Neutrophil (primary cell): ENCODE measurements at regions not wholly inside any gene's neighbourhood (a gene's known extent, or its start where the extent isn't known, plus 50 kb on each side); places are given as distances from the start of the nearest gene placed in this dataset.

Experiments used
- H3K27ac ChIP-seq: fragments of 200-600 bp; sonication (generic); 2 replicates; pipeline ENCODE4 v1.5.1; 2016; ENCODE audit warnings: mild to moderate bottlenecking, moderate library complexity
- H3K27me3 ChIP-seq: fragments of 200-600 bp; sonication (generic); 2 replicates; pipeline ENCODE4 v1.6.0; 2016; ENCODE audit warnings: mild to moderate bottlenecking
- H3K36me3 ChIP-seq: fragments of 200-600 bp; sonication (generic); 2 replicates; pipeline ENCODE4 v1.5.1; 2017
- H3K4me1 ChIP-seq, 2 experiments: fragments of 200-600 bp in 1 of 2; sonication (generic) in 1 of 2; 1 replicate in 1 of 2; 2 replicates in 1 of 2; pipeline versions ENCODE4 v1.5.1 to v1.6.1; 2013 to 2016; ENCODE audit warnings: low read depth in 1 of 2, low read length in 1 of 2, mild to moderate bottlenecking in 1 of 2, moderate library complexity in 1 of 2; ENCODE audit not compliant: control insufficient read depth in 1 of 2, insufficient read depth in 1 of 2
- H3K4me3 ChIP-seq, 2 experiments: fragments of 200-600 bp in 1 of 2; sonication (generic) in 1 of 2; 1 replicate in 1 of 2; 2 replicates in 1 of 2; pipeline ENCODE4 v1.5.1; 2013 to 2016; ENCODE audit warnings: low read depth in 1 of 2, low read length in 1 of 2, mild to moderate bottlenecking in 1 of 2, moderate library complexity in 1 of 2
- H3K9me3 ChIP-seq: fragments of 200-600 bp; sonication (generic); 2 replicates; pipeline ENCODE4 v1.5.1; 2016
- CTCF ChIP-seq: fragments of 200-600 bp; sonication (generic); IDR thresholded peaks from 2 replicates; pipeline ENCODE4 v1.5.1; 2016; ENCODE audit warnings: antibody characterized with exemption

GRCh38 chr3:103684904-103685303 is 1250.1 kb downstream of the ZPLD1 start:
- Histone ChIP-seq H3K9me3 (no peaks in the 10 kb centered on the region), H3K27me3 (no peaks in the 10 kb centered on the region), H3K27ac (no peak overlapping the region), H3K4me1 (no peaks in the 10 kb centered on the region), H3K36me3 (no peaks in the 10 kb centered on the region), H3K4me3 (no peak overlapping the region)
- no peak for TF ChIP-seq CTCF

- Histone ChIP-seq H3K27me3 (no peaks in the 10 kb centered on the region), H3K4me3 (no peak overlapping the region), H3K27ac (no peak overlapping the region), H3K36me3 (no peaks in the 10 kb centered on the region), H3K4me1 (no peaks in the 10 kb centered on the region), H3K9me3 (no peaks in the 10 kb centered on the region)
- TF ChIP-seq CTCF: no peak
Measured at GRCh38 chr3:103685939-103686338, 1251.1 kb downstream of the ZPLD1 start.

- H3K27ac ChIP-seq: no peak overlapping the region
- no peaks in the 10 kb centered on the region for H3K27me3 ChIP-seq
- H3K9me3 ChIP-seq: no peaks in the 10 kb centered on the region
- no peaks in the 10 kb centered on the region for H3K4me1 ChIP-seq
- TF ChIP-seq CTCF: no peak
- no peak overlapping the region for H3K4me3 ChIP-seq
- H3K36me3 ChIP-seq: no peaks in the 10 kb centered on the region
Measured at GRCh38 chr3:103690536-103690935, 1255.7 kb downstream of the ZPLD1 start.

- no peak for TF ChIP-seq CTCF
- H3K27me3 ChIP-seq: no peaks in the 10 kb centered on the region
- H3K36me3 ChIP-seq: no peaks in the 10 kb centered on the region
Measured at GRCh38 chr3:103693831-103694230, 1259.0 kb downstream of the ZPLD1 start.

GRCh38 chr3:103698646-103699045 is 1263.8 kb downstream of the ZPLD1 start:
- H3K4me1 ChIP-seq: no peaks in the 10 kb centered on the region
- no peaks in the 10 kb centered on the region for H3K9me3 ChIP-seq
- TF ChIP-seq CTCF: no peak
- H3K27me3 ChIP-seq: no peaks in the 10 kb centered on the region
- H3K36me3 ChIP-seq: no peaks in the 10 kb centered on the region
- no peak overlapping the region for H3K27ac ChIP-seq
- H3K4me3 ChIP-seq: no peak overlapping the region

More at GRCh38 chr3:103693831-103694230, 1259.0 kb downstream of the ZPLD1 start:
- Histone ChIP-seq H3K9me3 (no peaks in the 10 kb centered on the region), H3K27ac (no peak overlapping the region), H3K4me3 (no peak overlapping the region), H3K4me1 (no peaks in the 10 kb centered on the region)

- Histone ChIP-seq H3K4me3 (no peak overlapping the region), H3K27me3 (no peaks in the 10 kb centered on the region), H3K27ac (no peak overlapping the region), H3K9me3 (no peaks in the 10 kb centered on the region), H3K4me1 (no peaks in the 10 kb centered on the region), H3K36me3 (no peaks in the 10 kb centered on the region)
- no peak for TF ChIP-seq CTCF
Measured at GRCh38 chr3:103699228-103699627, 1264.4 kb downstream of the ZPLD1 start.
